GM12891 (cell line): ENCODE measurements at regions not wholly inside any gene's neighbourhood (a gene's known extent, or its start where the extent isn't known, plus 50 kb on each side); places are given as distances from the start of the nearest gene placed in this dataset.

Experiments used
- DNase-seq: peaks from one replicate; pipeline ENCODE4 v3.0.0; 2011; ENCODE audit warnings: low spot score; ENCODE audit not compliant: insufficient read length
- FAIRE-seq: peaks from 2 replicates; lab custom pipeline; 2011; peaks lifted over from hg19 to GRCh38; lab: Jason Lieb, UNC
- PAX5 ChIP-seq: IDR thresholded peaks from 2 replicates; pipeline ENCODE4 v1.6.1; 2011; ENCODE audit warnings: low read length, moderate library complexity, mild to moderate bottlenecking; ENCODE audit not compliant: insufficient read depth, severe bottlenecking
- POLR2A ChIP-seq: IDR thresholded peaks from 2 replicates; pipeline ENCODE4 v1.6.1; 2011; ENCODE audit warnings: low read depth, low read length, control low read depth
- POLR2AphosphoS5 ChIP-seq: IDR thresholded peaks from 2 replicates; pipeline ENCODE4 v1.6.1; 2011; ENCODE audit warnings: low read depth, low read length, control low read depth
- POU2F2 ChIP-seq: IDR thresholded peaks from 2 replicates; pipeline ENCODE4 v1.6.1; 2011; ENCODE audit warnings: low read depth, mild to moderate bottlenecking, control low read depth, low read length, moderate library complexity
- SPI1 ChIP-seq: IDR thresholded peaks from 2 replicates; pipeline ENCODE4 v1.6.1; 2011; ENCODE audit warnings: low read depth, low read length, control low read depth
- TAF1 ChIP-seq: IDR thresholded peaks from 2 replicates; pipeline ENCODE4 v1.6.1; 2011; ENCODE audit warnings: low read depth, low read length, control low read depth

DNA sequence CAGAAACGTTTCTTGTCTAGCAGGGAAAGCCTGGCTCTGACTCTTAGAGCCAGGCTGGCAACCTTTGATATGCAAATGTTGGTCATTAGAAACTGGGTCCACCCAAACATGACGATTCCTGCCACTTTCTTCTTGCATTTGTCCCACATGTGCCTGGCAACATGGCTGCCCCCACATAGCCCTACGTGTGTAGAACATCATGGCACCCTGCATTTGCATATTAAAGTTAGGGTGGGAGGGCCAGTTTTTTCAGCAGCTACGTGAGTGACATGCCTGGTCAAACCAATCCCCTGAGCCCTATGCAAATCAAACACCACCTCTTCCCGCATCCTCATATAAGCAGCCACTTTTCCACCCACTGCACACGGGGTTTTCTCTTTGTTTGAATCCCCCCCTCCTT, 95.0 kb downstream of the LIG4 start:
- TF ChIP-seq POLR2AphosphoS5 (no peak), TAF1 (no peak), POU2F2 (no peak), PAX5 (no peak), POLR2A (no peak), SPI1 (no peak)
- no peak for FAIRE-seq
- no peak for DNase-seq

DNA sequence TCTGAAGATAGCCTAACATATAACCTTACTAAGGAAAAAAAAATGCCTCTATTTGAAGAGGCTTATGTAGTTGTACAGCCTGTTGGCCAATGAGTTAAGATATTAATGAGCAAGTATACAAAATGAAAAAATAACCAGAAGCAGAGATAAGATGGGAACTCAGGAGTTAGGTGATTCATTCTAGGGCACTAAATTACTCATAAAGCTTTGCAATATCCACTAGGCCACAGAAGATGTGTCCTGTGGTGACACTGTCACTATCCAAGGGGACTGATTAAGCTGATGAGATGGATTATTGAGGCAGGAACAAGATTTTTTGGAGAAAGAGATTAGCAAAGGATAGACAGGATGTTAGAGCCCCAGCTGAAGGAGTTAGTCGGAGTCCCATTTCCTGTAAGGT, 99.6 kb downstream of the LIG4 start:
- no peak for FAIRE-seq
- DNase-seq = no peak
- no peak for TF ChIP-seq POLR2A

DNA sequence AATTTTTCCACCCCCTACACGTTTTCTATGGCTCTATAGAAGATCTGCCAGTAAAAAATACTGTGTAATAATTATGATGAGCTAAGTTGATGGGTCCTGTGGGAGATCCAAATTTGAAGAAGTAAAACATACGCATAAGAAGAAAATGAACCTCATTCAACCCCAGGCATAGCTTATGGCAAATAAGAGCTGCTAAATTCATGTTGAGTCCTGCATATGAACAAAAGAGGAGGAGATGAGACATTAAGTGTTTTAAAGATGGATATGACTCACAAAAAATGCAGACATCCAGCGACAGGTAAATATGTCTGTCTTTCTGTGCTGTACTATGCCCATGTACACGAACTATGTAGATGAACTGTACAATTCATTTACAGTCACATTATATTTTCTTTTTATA, 101.9 kb downstream of the LIG4 start:
- TF ChIP-seq POLR2AphosphoS5 (no peak), TAF1 (no peak), POLR2A (no peak), SPI1 (no peak)
- no peak for FAIRE-seq
- DNase-seq = no peak

DNA sequence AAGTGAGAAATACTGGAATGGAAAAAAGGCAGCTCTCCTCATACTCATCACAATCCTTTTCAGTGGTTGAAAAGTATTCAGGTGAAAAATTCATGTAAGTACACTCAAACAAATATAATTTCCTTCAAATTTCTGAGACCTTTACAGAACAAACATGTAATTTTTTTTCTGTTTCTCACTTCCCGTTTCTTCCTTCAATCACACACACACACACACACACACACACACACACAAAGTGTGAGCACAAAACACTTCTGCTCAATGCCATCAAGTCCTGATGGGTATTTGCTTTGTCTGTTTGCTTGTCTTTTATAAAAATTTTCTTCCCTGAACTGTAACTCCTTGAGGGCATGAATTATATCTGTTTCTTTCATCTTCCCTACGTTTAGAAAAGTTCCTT, 110.6 kb downstream of the LIG4 start:
- FAIRE-seq (no peak), DNase-seq (no peak)
- TF ChIP-seq POU2F2 (no peak), SPI1 (peak; percentile 77)

DNA sequence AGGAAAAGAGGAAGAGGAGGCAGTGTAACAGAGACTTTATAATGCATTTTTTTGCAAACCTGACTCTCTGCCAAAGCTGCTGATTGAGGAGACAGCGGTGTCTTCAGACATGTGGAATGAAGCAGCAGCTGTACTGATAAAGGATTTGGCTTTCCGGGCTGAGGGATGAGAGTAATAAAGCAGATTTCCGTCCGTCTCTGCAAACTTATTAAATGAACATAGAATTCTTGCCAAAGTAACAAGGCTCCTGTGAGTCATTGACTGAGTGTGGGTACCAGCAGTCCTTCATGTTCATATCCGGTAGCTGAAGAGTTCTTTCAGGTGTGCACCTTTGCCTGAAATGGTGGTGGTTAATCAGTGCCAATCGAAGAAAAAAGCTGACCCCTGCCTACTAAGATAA, 112.6 kb downstream of the LIG4 start:
- no peak for DNase-seq
- TF ChIP-seq SPI1 (no peak), POLR2AphosphoS5 (no peak), POLR2A (no peak), PAX5 (no peak), TAF1 (no peak), POU2F2 (no peak)
- no peak for FAIRE-seq

DNA sequence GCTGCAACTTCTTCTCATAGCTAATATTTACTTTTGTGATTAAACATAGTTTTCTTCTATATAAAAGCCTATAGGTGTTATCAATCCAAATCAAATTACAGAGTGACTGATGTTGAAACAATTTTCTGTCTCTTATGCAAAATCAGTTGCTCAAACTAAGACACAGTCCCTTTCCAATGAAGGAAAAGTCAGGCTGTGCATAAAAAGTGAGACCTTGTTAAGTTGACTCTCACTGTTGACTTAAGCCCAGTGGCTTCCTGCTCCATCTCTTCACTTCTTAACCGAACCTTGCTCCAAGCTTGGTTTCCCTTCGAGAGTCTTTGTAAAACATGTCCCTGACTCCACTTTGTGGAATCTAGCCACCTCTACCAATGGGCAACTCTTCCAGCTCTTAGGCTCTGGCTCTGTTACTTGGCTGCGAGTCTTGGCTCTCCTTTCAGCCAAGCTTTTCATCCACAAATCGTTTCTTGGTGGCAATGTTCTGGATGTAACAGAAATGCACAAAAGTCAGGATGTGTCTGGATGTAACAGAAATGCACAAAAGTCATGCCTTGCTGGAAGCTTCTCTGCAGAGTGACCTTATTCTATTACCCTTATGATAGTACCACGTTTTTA, 118.9 kb downstream of the LIG4 start:
- DNase-seq (no peak), FAIRE-seq (no peak)
- TF ChIP-seq POU2F2 (no peak), PAX5 (no peak), POLR2AphosphoS5 (no peak)

DNA sequence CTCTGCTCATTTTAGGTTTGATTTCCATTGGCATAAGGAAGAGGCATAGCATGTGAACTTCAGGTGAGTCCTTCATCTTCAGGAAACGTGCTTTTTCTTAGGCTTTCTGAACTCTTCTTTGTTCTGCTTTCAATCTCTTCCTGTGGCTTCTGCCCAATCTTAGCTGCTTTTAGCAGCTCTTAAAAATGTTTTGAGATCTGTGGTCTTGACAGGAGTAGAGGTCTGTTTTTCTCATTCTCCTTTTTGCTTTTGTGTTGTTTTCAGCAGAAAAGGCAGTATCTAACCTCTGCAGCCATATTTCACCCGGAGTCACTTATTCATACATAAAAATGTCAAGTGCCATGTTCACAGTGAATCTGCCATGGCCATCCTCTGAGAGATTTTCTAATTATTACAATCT, 120.3 kb downstream of the LIG4 start:
- DNase-seq (no peak), FAIRE-seq (no peak)
- TF ChIP-seq POLR2A (no peak), SPI1 (no peak), POLR2AphosphoS5 (no peak), POU2F2 (no peak), TAF1 (no peak)

DNA sequence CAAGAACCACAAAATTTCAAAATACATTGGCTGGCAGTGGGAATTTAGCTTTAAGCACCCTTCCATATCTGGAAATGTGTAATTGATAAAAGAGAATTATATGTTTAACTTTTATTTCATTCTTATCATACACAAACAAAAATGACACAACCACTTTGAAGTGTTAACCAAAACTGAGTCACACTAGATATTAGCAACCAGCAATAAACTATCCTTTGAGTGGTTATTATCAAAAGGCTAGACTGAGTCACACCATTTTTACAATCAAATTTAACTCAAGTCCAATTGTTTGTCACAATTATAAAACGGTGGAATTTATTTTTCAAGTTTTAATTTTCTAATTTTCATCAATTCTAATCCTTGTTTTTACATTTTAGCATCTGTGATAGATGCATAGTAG, 121.7 kb downstream of the LIG4 start:
- TF ChIP-seq PAX5 = no peak
- no peak for FAIRE-seq
- no peak for DNase-seq

DNA sequence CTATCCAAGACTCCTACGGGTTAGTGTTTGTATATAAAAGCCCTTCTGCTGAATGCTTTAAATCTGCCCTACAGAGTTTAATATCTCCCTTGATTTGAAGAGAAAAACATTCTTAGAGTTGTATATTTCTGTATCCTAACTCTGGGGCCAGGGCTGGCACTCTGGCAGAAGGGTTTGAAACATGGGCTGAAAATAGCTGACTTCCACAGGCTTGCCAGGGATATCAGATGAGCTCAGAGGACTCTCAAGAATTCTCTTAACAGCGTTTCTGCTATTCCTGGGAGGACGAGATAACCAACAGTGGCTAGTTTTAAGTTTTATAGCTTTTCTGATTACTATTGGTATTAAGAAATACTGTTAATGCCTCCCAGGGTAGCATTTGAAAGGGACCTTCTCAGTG, 127.5 kb downstream of the LIG4 start:
- TF ChIP-seq TAF1 (no peak), POU2F2 (no peak), PAX5 (no peak), POLR2AphosphoS5 (no peak), SPI1 (no peak), POLR2A (no peak)
- FAIRE-seq = no peak
- DNase-seq = no peak

DNA sequence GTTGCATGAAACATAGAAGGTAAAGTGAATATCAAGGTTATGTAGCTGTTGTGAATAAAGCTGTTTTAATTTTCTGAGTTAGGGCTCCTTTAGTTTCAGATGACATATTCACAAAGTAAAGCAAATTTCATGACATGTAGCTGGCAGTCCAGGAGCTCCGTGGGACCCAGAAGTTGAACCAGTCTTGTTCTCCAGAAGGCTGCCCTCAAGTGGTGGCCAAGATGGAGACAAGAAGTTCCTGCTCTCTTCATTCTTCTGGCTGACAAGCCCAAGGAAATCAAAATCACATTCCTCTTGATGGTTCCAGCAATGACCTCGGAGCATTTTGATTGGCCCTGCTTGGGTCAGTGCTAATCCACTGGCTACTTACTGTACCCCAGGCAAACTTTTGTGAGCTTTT, 128.7 kb downstream of the LIG4 start:
- no peak for FAIRE-seq
- TF ChIP-seq PAX5 (no peak), SPI1 (no peak), TAF1 (no peak), POU2F2 (no peak), POLR2AphosphoS5 (no peak), POLR2A (no peak)
- DNase-seq = no peak

DNA sequence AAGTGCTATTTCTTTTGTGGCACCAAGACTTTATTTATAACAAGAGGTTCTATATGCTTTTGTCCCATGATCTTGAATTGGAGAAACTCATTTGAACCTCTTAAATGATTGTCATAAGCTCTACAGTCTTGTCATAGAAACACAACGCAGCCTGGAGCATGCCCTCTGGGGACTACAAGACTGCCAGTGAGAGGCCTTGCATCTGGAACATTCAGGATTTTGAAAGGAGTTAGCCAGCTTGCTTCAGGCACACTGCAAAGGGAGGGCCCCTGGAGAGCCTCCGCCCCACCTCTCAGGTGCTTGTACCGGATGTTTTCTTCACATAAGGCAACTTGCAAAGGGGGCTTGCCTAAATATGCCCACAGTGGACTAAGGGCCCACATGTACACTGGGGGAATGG, 130.5 kb downstream of the LIG4 start:
- DNase-seq = no peak
- FAIRE-seq = no peak
- no peak for TF ChIP-seq SPI1
- TF ChIP-seq POLR2AphosphoS5 = no peak
- no peak for TF ChIP-seq POU2F2
- no peak for TF ChIP-seq PAX5
- TF ChIP-seq POLR2A = no peak
- TF ChIP-seq TAF1 = no peak
